ENCODE measurements at regions not wholly inside any gene's neighbourhood (a gene's known extent, or its start where the extent isn't known, plus 50 kb on each side); places are given as distances from the start of the nearest gene placed in this dataset.

DNA sequence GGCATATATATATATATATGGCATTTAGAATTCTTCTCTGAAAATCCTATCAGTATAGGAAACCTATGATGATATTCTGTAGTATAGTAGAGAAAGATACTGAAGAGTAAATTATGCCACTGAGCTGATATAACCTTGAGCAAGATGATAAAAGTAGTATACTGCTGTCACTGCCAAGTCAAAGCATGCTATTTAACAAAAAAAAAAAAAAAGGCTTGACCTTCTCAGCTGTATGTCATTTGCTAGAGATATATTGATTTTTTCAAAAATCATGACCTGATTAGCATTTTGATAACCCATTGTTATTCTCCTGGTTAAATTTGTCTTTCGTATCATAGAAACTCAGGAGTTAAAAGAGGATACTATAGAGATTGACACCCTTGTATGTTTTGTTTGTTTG lies 299.4 kb downstream of the ADAMTS20 start:
- TF ChIP-seq, protein P1, sequence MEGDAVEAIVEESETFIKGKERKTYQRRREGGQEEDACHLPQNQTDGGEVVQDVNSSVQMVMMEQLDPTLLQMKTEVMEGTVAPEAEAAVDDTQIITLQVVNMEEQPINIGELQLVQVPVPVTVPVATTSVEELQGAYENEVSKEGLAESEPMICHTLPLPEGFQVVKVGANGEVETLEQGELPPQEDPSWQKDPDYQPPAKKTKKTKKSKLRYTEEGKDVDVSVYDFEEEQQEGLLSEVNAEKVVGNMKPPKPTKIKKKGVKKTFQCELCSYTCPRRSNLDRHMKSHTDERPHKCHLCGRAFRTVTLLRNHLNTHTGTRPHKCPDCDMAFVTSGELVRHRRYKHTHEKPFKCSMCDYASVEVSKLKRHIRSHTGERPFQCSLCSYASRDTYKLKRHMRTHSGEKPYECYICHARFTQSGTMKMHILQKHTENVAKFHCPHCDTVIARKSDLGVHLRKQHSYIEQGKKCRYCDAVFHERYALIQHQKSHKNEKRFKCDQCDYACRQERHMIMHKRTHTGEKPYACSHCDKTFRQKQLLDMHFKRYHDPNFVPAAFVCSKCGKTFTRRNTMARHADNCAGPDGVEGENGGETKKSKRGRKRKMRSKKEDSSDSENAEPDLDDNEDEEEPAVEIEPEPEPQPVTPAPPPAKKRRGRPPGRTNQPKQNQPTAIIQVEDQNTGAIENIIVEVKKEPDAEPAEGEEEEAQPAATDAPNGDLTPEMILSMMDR (IDR thresholded peaks at IDR 0.05) = no peak
- TF ChIP-seq EZH2phosphoT487 (IDR thresholded peaks at IDR 0.05) = no peak
- no peak for TF ChIP-seq EZH2 (IDR thresholded peaks at IDR 0.05)
